ENCODE measurements at regions not wholly inside any gene's neighbourhood (a gene's known extent, or its start where the extent isn't known, plus 50 kb on each side); places are given as distances from the start of the nearest gene placed in this dataset.
"Not testable (repeated sequence)": the region's sequence is repeated elsewhere in the genome, so short reads cannot be mapped to it uniquely, and the experiment has no call there.

DNA sequence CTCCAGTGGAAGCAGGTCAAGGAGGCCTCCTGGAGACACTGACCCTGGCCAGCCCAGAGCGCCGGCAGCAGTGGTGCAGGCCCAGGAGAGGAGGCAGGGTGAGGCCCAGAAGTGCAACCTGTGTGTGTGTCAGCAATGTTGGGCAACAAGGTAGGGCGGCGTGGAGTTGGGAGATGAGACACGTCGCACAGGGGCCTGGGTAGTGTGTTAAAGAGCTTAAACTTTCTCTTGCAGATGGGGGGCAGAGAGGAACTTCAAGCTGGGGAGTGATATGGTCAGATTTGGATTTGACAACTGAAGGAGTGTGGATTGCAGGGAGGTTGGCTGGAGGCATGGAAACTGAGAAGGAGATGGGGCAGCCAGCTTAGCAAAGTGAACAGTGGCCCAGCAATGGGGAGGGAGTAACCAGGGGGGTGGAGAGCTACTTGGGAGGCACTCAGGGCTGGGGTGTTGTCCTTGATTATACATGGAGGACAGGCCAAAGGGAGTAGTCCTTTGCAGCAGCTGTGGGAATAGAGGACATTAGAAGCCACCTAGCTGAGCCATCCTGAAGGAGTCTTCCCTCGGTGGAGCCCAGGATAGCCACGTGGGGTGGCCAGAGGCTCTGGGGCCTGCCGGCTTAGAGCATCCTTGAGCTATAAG lies 278.6 kb upstream of the HS6ST1 start:
- no peak for DNase-seq (ENCODE audit: low spot score)
- WGBS: 87% methylated on average over 9 of the region's 9 CpGs
- Histone ChIP-seq H3K9ac (ENCODE audit: low read depth in 1 of 2, low read length in 2 of 2) (no peak overlapping the region), H3K4me3 (ENCODE audit: low read depth in 1 of 3, low read length in 3 of 3) (no peak overlapping the region), H3K27ac (ENCODE audit: low read depth in 1 of 2, low read length in 2 of 2) (no peak overlapping the region), H3K36me3 (ENCODE audit: control insufficient read depth in 4 of 4, insufficient read depth in 3 of 4, low read depth in 1 of 4, low read length in 3 of 4) (no peaks in the 10 kb centered on the region), H3K27me3 (ENCODE audit: control insufficient read depth in 4 of 4, insufficient read depth in 4 of 4, low read length in 3 of 4) (no peaks in the 10 kb centered on the region), H3K4me1 (ENCODE audit: control insufficient read depth in 4 of 4, insufficient read depth in 4 of 4, low read length in 3 of 4) (peaks cover 4 to 33% (median 21%) of the 10 kb centered on the region in 4 donors), H3K9me3 (ENCODE audit: control insufficient read depth in 4 of 4, low read length in 3 of 4) (no peaks in the 10 kb centered on the region)
- TF ChIP-seq RXRA (IDR thresholded peaks at IDR 0.05): no peak
- TF ChIP-seq TAF1 (conservative IDR thresholded peaks at IDR 0.05): no peak
- no peak for TF ChIP-seq RAD21 (IDR thresholded peaks at IDR 0.05)
- no peak for TF ChIP-seq HNF4A (conservative IDR thresholded peaks at IDR 0.05)
- TF ChIP-seq EGR1 (IDR thresholded peaks at IDR 0.05; ENCODE audit: low read depth in 2 of 2): no peak
- TF ChIP-seq, protein P1, sequence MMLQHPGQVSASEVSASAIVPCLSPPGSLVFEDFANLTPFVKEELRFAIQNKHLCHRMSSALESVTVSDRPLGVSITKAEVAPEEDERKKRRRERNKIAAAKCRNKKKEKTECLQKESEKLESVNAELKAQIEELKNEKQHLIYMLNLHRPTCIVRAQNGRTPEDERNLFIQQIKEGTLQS (IDR thresholded peaks at IDR 0.05): no peak
- TF ChIP-seq YY1 (IDR thresholded peaks at IDR 0.05): no peak
- TF ChIP-seq FOXA2 (IDR thresholded peaks at IDR 0.05): no peak
- TF ChIP-seq HNF4G (IDR thresholded peaks at IDR 0.05): no peak
- no peak for TF ChIP-seq NR2F2 (IDR thresholded peaks at IDR 0.05)
- TF ChIP-seq, protein P2, sequence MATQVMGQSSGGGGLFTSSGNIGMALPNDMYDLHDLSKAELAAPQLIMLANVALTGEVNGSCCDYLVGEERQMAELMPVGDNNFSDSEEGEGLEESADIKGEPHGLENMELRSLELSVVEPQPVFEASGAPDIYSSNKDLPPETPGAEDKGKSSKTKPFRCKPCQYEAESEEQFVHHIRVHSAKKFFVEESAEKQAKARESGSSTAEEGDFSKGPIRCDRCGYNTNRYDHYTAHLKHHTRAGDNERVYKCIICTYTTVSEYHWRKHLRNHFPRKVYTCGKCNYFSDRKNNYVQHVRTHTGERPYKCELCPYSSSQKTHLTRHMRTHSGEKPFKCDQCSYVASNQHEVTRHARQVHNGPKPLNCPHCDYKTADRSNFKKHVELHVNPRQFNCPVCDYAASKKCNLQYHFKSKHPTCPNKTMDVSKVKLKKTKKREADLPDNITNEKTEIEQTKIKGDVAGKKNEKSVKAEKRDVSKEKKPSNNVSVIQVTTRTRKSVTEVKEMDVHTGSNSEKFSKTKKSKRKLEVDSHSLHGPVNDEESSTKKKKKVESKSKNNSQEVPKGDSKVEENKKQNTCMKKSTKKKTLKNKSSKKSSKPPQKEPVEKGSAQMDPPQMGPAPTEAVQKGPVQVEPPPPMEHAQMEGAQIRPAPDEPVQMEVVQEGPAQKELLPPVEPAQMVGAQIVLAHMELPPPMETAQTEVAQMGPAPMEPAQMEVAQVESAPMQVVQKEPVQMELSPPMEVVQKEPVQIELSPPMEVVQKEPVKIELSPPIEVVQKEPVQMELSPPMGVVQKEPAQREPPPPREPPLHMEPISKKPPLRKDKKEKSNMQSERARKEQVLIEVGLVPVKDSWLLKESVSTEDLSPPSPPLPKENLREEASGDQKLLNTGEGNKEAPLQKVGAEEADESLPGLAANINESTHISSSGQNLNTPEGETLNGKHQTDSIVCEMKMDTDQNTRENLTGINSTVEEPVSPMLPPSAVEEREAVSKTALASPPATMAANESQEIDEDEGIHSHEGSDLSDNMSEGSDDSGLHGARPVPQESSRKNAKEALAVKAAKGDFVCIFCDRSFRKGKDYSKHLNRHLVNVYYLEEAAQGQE (IDR thresholded peaks at IDR 0.05): no peak
- TF ChIP-seq, protein P3, sequence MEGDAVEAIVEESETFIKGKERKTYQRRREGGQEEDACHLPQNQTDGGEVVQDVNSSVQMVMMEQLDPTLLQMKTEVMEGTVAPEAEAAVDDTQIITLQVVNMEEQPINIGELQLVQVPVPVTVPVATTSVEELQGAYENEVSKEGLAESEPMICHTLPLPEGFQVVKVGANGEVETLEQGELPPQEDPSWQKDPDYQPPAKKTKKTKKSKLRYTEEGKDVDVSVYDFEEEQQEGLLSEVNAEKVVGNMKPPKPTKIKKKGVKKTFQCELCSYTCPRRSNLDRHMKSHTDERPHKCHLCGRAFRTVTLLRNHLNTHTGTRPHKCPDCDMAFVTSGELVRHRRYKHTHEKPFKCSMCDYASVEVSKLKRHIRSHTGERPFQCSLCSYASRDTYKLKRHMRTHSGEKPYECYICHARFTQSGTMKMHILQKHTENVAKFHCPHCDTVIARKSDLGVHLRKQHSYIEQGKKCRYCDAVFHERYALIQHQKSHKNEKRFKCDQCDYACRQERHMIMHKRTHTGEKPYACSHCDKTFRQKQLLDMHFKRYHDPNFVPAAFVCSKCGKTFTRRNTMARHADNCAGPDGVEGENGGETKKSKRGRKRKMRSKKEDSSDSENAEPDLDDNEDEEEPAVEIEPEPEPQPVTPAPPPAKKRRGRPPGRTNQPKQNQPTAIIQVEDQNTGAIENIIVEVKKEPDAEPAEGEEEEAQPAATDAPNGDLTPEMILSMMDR (IDR thresholded peaks at IDR 0.05; ENCODE audit: low read depth, low read length, missing input control): no peak
- no peak for TF ChIP-seq JUND (IDR thresholded peaks at IDR 0.05)
- no peak for TF ChIP-seq GABPA (IDR thresholded peaks at IDR 0.05 in 1 of 2, conservative IDR thresholded peaks at IDR 0.05 in 1 of 2)
- TF ChIP-seq, protein P4, sequence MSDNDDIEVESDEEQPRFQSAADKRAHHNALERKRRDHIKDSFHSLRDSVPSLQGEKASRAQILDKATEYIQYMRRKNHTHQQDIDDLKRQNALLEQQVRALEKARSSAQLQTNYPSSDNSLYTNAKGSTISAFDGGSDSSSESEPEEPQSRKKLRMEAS (IDR thresholded peaks at IDR 0.05): no peak
- TF ChIP-seq SP1 (IDR thresholded peaks at IDR 0.05): no peak
- TF ChIP-seq FOXA1 (IDR thresholded peaks at IDR 0.05): no peak

DNA sequence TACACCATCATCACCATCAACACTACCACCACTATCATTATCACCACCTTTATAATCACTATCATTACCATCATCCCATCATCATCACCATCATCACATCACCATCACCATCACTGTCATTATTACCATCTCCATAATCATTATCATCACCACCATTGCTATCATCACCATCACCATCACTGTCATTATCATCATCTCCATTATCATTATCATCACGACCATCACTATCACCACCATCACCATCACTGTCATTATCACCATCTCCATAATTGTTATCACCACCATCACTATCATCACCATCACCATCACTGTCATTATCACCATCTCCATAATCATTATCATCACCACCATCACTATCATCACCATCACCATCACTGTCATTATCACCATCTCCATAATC lies 279.6 kb upstream of the HS6ST1 start:
- not testable (repeated sequence) for H3K27ac ChIP-seq (ENCODE audit: low read depth in 1 of 2, low read length in 2 of 2); H3K9me3 ChIP-seq (ENCODE audit: control insufficient read depth in 4 of 4, low read length in 3 of 4); DNase-seq (ENCODE audit: low spot score); H3K36me3 ChIP-seq (ENCODE audit: control insufficient read depth in 4 of 4, insufficient read depth in 3 of 4, low read depth in 1 of 4, low read length in 3 of 4); H3K9ac ChIP-seq (ENCODE audit: low read depth in 1 of 2, low read length in 2 of 2); H3K27me3 ChIP-seq (ENCODE audit: control insufficient read depth in 4 of 4, insufficient read depth in 4 of 4, low read length in 3 of 4); H3K4me3 ChIP-seq (ENCODE audit: low read depth in 1 of 3, low read length in 3 of 3)
- H3K4me1 ChIP-seq (ENCODE audit: control insufficient read depth in 4 of 4, insufficient read depth in 4 of 4, low read length in 3 of 4): peaks cover 4 to 26% (median 17%) of the 10 kb centered on the region in 4 donors
- 79% methylated on average over 1 of the region's 1 CpG for WGBS

All from liver (tissue), 8 donors.